ENCODE measurements at regions not wholly inside any gene's neighbourhood (a gene's known extent, or its start where the extent isn't known, plus 50 kb on each side); places are given as distances from the start of the nearest gene placed in this dataset.

- Histone ChIP-seq H3K4me3 (no peak overlapping the region), H3K79me2 (ENCODE audit: control insufficient read depth, insufficient read depth, low read length) (no peaks in the 10 kb centered on the region), H3K27me3 (ENCODE audit: control insufficient read depth in 2 of 2, insufficient read depth in 2 of 2, low read length in 2 of 2) (no peaks in the 10 kb centered on the region), H3K9me3 (replicated peaks; ENCODE audit: control insufficient read depth, insufficient read depth, low read depth, low read length) (no peaks in the 10 kb centered on the region), H3K4me2 (ENCODE audit: insufficient read depth, low read length) (no peak overlapping the region), H3K9ac (ENCODE audit: insufficient read depth in 1 of 2, low read depth in 2 of 2, low read length in 2 of 2) (no peak overlapping the region), H3K27ac (ENCODE audit: extremely low read depth, low read depth, low read length) (no peak overlapping the region), H3K4me1 (replicated peaks in 1 of 2; ENCODE audit: control insufficient read depth in 2 of 2, insufficient read depth in 2 of 2, low read length in 2 of 2) (no peaks in the 10 kb centered on the region), H3K9me1 (ENCODE audit: control insufficient read depth, insufficient read depth, low read length) (no peaks in the 10 kb centered on the region), H4K20me1 (replicated peaks; ENCODE audit: control insufficient read depth, insufficient read depth, low read length) (no peaks in the 10 kb centered on the region), H2AFZ (ENCODE audit: low read depth, low read length) (no peak overlapping the region), H3K36me3 (ENCODE audit: control insufficient read depth, insufficient read depth, low read length) (no peaks in the 10 kb centered on the region)
- ChIA-PET POLR2A (no interaction called here), CTCF (ENCODE audit: low intra/inter-chr PET ratio) (no interaction called here)
- in situ Hi-C loops (cut with MboI) = no loop called here
- WGBS (ENCODE audit: insufficient coverage, low coverage, missing lambda C conversion rate) = 5% methylated on average over 2 of the region's 2 CpGs
- ATAC-seq (no peak), DNase-seq (ENCODE audit: extremely low read depth in 1 of 4, low spot score in 3 of 4) (no peak), FAIRE-seq (no peak)
- BruUV-seq (replicated peaks) = no TSS peak
- intact Hi-C loops (cut with micrococcal nuclease) = no loop called here
- TF ChIP-seq, protein P1, sequence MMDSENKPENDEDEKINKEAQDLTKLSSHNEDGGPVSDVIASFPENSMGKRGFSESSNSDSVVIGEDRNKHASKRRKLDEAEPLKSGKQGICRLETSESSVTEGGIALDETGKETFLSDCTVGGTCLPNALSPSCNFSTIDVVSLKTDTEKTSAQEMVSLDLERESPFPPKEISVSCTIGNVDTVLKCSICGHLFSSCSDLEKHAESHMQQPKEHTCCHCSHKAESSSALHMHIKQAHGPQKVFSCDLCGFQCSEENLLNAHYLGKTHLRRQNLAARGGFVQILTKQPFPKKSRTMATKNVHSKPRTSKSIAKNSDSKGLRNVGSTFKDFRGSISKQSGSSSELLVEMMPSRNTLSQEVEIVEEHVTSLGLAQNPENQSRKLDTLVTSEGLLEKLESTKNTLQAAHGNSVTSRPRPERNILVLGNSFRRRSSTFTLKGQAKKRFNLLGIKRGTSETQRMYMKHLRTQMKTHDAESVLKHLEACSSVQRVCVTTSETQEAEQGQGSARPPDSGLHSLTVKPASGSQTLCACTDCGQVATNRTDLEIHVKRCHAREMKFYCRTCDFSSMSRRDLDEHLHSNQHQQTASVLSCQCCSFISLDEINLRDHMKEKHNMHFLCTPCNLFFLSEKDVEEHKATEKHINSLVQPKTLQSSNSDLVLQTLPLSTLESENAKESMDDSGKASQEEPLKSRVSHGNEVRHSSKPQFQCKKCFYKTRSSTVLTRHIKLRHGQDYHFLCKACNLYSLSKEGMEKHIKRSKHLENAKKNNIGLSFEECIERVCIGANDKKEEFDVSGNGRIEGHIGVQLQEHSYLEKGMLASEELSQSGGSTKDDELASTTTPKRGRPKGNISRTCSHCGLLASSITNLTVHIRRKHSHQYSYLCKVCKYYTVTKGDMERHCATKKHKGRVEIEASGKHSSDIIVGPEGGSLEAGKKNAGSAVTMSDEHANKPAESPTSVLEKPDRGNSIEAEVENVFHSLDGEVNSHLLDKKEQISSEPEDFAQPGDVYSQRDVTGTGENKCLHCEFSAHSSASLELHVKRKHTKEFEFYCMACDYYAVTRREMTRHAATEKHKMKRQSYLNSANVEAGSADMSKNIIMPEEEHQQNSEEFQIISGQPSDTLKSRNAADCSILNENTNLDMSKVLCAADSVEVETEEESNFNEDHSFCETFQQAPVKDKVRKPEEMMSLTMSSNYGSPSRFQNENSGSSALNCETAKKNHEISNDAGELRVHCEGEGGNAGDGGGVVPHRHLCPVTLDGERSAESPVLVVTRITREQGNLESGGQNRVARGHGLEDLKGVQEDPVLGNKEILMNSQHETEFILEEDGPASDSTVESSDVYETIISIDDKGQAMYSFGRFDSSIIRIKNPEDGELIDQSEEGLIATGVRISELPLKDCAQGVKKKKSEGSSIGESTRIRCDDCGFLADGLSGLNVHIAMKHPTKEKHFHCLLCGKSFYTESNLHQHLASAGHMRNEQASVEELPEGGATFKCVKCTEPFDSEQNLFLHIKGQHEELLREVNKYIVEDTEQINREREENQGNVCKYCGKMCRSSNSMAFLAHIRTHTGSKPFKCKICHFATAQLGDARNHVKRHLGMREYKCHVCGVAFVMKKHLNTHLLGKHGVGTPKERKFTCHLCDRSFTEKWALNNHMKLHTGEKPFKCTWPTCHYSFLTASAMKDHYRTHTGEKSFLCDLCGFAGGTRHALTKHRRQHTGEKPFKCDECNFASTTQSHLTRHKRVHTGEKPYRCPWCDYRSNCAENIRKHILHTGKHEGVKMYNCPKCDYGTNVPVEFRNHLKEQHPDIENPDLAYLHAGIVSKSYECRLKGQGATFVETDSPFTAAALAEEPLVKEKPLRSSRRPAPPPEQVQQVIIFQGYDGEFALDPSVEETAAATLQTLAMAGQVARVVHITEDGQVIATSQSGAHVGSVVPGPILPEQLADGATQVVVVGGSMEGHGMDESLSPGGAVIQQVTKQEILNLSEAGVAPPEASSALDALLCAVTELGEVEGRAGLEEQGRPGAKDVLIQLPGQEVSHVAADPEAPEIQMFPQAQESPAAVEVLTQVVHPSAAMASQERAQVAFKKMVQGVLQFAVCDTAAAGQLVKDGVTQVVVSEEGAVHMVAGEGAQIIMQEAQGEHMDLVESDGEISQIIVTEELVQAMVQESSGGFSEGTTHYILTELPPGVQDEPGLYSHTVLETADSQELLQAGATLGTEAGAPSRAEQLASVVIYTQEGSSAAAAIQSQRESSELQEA (IDR thresholded peaks at IDR 0.05; ENCODE audit: low read depth) = no peak
- TF ChIP-seq GABPB2 (CRISPR knock-in tag; conservative IDR thresholded peaks at IDR 0.05) (no peak), ETV1 (tag; conservative IDR thresholded peaks at IDR 0.05; ENCODE audit: low read depth) (no peak), RAD51 (IDR thresholded peaks at IDR 0.05; ENCODE audit: borderline replicate concordance, low read depth) (no peak), TFAM (CRISPR knock-in tag; conservative IDR thresholded peaks at IDR 0.05) (no peak), LCOR (CRISPR knock-in tag; IDR thresholded peaks at IDR 0.05) (no peak), POLR2AphosphoS2 (IDR thresholded peaks at IDR 0.05; ENCODE audit: low read length) (no peak), SP2 (IDR thresholded peaks at IDR 0.05; ENCODE audit: extremely low read depth, low read depth, low read length, poor library complexity, severe bottlenecking) (no peak)
- TF ChIP-seq, protein P2, sequence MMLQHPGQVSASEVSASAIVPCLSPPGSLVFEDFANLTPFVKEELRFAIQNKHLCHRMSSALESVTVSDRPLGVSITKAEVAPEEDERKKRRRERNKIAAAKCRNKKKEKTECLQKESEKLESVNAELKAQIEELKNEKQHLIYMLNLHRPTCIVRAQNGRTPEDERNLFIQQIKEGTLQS (IDR thresholded peaks at IDR 0.05) = no peak
- TF ChIP-seq, protein P2 (CRISPR knock-in tag; conservative IDR thresholded peaks at IDR 0.05) = no peak
Observed at GRCh38 chr3:81251096-81251495, 510.3 kb downstream of the GBE1 start.

Data from K562 (cell line).